Sigmoid colon (tissue), 3 donors: ENCODE measurements at regions not wholly inside any gene's neighbourhood (a gene's known extent, or its start where the extent isn't known, plus 50 kb on each side); places are given as distances from the start of the nearest gene placed in this dataset.

Experiments
- POLR2A ChIP-seq, 2 donors: fragments of 450-650 bp; IDR thresholded peaks; one replicate each; pipeline ENCODE4 v1.6.1; 2016; ENCODE audit warnings: antibody characterized with exemption in 2 of 2, mild to moderate bottlenecking in 2 of 2, moderate library complexity in 2 of 2
- TF ChIP-seq, protein P1 (sequence below), 4 experiments: fragments of 450-650 bp in 3 of 4; fragments of 200-600 bp in 1 of 4; IDR thresholded peaks; one replicate each; pipeline ENCODE4 v1.5.1; 2016 to 2019; ENCODE audit warnings: antibody characterized with exemption in 4 of 4, mild to moderate bottlenecking in 3 of 4, moderate library complexity in 2 of 4

DNA sequence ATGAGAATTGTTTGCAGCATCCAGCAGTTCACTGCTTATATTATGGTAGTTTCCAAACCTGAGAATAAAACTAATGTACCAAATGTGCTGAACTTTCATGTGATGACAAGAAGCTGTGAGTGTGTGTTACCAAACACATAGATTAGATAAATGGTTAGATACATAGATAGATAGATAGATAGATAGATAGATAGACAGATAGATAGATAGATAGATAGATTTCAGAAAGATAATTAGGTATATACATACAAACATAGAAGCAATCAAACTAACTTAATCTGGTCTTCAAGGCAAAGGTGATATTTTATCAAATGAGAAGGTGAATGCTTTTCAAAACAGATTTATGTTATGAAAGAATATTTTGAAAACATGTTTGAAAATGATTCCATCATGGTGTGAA is 147.3 kb upstream of the C11orf58 start:
- TF ChIP-seq, protein P1, sequence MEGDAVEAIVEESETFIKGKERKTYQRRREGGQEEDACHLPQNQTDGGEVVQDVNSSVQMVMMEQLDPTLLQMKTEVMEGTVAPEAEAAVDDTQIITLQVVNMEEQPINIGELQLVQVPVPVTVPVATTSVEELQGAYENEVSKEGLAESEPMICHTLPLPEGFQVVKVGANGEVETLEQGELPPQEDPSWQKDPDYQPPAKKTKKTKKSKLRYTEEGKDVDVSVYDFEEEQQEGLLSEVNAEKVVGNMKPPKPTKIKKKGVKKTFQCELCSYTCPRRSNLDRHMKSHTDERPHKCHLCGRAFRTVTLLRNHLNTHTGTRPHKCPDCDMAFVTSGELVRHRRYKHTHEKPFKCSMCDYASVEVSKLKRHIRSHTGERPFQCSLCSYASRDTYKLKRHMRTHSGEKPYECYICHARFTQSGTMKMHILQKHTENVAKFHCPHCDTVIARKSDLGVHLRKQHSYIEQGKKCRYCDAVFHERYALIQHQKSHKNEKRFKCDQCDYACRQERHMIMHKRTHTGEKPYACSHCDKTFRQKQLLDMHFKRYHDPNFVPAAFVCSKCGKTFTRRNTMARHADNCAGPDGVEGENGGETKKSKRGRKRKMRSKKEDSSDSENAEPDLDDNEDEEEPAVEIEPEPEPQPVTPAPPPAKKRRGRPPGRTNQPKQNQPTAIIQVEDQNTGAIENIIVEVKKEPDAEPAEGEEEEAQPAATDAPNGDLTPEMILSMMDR (IDR thresholded peaks at IDR 0.05): no peak
- no peak for TF ChIP-seq POLR2A (IDR thresholded peaks at IDR 0.05)
